ENCODE measurements at regions not wholly inside any gene's neighbourhood (a gene's known extent, or its start where the extent isn't known, plus 50 kb on each side); places are given as distances from the start of the nearest gene placed in this dataset.

DNA sequence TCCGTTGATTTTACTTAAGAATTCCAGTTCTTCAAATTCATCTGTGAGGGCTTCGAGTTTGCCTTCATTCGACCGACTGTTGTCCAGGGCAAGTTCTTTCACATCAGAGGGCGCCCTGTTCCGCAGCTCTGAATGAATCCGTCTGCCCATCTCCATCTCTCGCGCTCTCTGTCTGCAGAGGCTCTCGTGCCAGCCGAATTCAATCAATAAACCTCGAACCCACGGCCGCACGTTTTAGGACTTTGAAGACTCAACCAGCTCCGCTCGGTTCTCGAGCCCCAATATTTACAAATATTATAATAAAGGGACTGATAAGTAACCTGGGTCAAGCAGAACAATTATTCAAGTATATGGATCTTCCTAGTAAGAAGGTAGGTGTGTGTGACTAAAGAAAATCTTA, 556.4 kb upstream of the SMIM31 start:
- DNase-seq (ENCODE audit: low spot score), result no peak
- TF ChIP-seq, protein P1, sequence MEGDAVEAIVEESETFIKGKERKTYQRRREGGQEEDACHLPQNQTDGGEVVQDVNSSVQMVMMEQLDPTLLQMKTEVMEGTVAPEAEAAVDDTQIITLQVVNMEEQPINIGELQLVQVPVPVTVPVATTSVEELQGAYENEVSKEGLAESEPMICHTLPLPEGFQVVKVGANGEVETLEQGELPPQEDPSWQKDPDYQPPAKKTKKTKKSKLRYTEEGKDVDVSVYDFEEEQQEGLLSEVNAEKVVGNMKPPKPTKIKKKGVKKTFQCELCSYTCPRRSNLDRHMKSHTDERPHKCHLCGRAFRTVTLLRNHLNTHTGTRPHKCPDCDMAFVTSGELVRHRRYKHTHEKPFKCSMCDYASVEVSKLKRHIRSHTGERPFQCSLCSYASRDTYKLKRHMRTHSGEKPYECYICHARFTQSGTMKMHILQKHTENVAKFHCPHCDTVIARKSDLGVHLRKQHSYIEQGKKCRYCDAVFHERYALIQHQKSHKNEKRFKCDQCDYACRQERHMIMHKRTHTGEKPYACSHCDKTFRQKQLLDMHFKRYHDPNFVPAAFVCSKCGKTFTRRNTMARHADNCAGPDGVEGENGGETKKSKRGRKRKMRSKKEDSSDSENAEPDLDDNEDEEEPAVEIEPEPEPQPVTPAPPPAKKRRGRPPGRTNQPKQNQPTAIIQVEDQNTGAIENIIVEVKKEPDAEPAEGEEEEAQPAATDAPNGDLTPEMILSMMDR (IDR thresholded peaks at IDR 0.05; ENCODE audit: extremely low read depth, missing control alignments), result no peak

GRCh38 chr4:164203476-164203875, 550.5 kb upstream of the SMIM31 start:
- no peak for DNase-seq (ENCODE audit: low spot score)
- TF ChIP-seq, protein P1 (IDR thresholded peaks at IDR 0.05; ENCODE audit: extremely low read depth, missing control alignments), result no peak

DNA sequence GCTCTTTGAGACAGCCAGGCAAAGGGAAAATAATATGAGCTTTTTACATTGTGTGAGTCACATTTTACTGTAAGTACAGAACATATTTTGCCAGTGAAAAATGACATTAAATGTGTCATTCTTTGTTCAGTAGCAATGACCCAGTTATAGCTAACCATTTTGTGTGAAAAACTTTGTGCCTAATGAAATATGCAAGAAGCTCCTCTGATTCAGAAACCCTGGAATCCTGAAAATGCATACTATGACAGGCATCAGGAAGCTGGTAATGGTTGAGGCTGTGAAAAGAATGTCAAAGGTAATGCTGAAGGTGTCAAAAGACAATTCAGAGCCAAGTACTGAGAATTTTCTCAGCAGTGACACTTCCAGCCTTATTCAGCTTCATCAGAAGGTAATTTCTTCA, 549.5 kb upstream of the SMIM31 start:
- TF ChIP-seq, protein P1 (IDR thresholded peaks at IDR 0.05; ENCODE audit: extremely low read depth, missing control alignments), result no peak
- no peak for DNase-seq (ENCODE audit: low spot score)

DNA sequence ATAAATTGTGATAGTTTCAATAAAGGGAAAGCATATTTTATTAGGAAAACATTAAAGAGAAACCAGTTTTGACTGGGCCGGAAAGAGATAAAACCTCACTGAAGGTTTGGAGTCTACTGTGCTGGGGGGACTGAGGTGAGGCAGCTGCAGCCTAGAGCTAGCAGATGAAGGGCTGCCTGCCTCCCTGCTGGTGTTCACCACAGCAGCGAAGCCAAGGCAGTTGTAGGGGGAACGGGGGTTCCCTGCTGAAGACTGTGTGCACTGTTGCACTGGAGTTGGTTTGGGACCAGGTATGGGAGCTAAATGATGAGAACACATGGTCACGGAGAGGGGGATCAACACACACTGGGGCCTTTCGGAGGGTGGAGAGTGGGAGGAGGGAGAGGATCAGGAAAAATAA, 546.5 kb upstream of the SMIM31 start:
- TF ChIP-seq, protein P1 (IDR thresholded peaks at IDR 0.05; ENCODE audit: extremely low read depth, missing control alignments), result no peak
- DNase-seq (ENCODE audit: low spot score), result no peak

- TF ChIP-seq, protein P1 (IDR thresholded peaks at IDR 0.05; ENCODE audit: extremely low read depth, missing control alignments), result no peak
- DNase-seq (ENCODE audit: low spot score), result no peak
These were observed 543.6 kb upstream of the SMIM31 start for GRCh38 chr4:164210377-164210776.

DNA sequence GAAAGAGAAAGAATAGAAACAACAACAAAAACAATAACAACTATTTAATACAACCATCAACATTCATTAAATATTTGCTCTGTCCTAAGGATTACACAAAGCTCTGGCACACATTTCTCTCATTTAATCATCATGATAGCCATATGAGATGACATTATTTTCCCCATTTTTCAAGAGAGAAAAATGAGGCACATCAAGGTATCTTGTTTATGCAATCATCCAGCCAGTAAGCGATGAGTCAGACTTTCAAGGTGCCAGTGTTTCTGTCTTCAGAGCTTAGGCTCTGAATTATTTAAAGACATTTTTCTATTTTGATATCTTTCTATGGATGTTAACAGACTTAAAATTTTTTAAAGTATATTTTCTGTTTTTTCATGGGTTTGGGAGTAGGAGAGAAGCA, 541.8 kb upstream of the SMIM31 start:
- TF ChIP-seq, protein P1 (IDR thresholded peaks at IDR 0.05; ENCODE audit: extremely low read depth, missing control alignments), result no peak
- no peak for DNase-seq (ENCODE audit: low spot score)

- no peak for DNase-seq (ENCODE audit: low spot score)
- TF ChIP-seq, protein P1 (IDR thresholded peaks at IDR 0.05; ENCODE audit: extremely low read depth, missing control alignments), result no peak
These were observed 541.2 kb upstream of the SMIM31 start for GRCh38 chr4:164212714-164213113.
